Endodermal cell (in vitro differentiated cells): ENCODE measurements at regions not wholly inside any gene's neighbourhood (a gene's known extent, or its start where the extent isn't known, plus 50 kb on each side); places are given as distances from the start of the nearest gene placed in this dataset.

Experiments used
- DNase-seq: peaks from one replicate; pipeline ENCODE4 v3.0.0-alpha.2; 2017
- H3K27ac ChIP-seq: 2 replicates; pipeline ENCODE4 v1.5.1; 2013; ENCODE audit warnings: mild to moderate bottlenecking, low read depth, low read length, moderate library complexity
- H3K27me3 ChIP-seq: 2 replicates; pipeline ENCODE4 v1.6.1; 2013; ENCODE audit warnings: mild to moderate bottlenecking, low read length, moderate library complexity; ENCODE audit not compliant: insufficient read depth, control insufficient read depth, poor library complexity, severe bottlenecking
- H3K36me3 ChIP-seq: 2 replicates; pipeline ENCODE4 v1.7.0; 2013; ENCODE audit warnings: mild to moderate bottlenecking, low read length, moderate library complexity; ENCODE audit not compliant: control insufficient read depth, insufficient read depth
- H3K4me1 ChIP-seq: one replicate; pipeline ENCODE4 v1.7.0; 2013; ENCODE audit warnings: low read length; ENCODE audit not compliant: control insufficient read depth, insufficient read depth
- H3K4me3 ChIP-seq: 2 replicates; pipeline ENCODE4 v1.5.1; 2013; ENCODE audit warnings: mild to moderate bottlenecking, low read length, moderate library complexity
- H3K9ac ChIP-seq: 2 replicates; pipeline ENCODE4 v1.6.1; 2013; ENCODE audit warnings: mild to moderate bottlenecking, low read length, moderate library complexity; ENCODE audit not compliant: poor library complexity, severe bottlenecking; ENCODE audit errors: extremely low read depth
- H3K9me3 ChIP-seq: 2 replicates; pipeline ENCODE4 v1.6.1; 2013; ENCODE audit warnings: mild to moderate bottlenecking, low read length, moderate library complexity; ENCODE audit not compliant: control insufficient read depth
- H3K27ac Mint-ChIP-seq: 2 replicates; pipeline ENCODE4 v1.8.0; 2020; ENCODE audit warnings: mixed read lengths
- H3K27me3 Mint-ChIP-seq: 2 replicates; pipeline ENCODE4 v1.8.0; 2021; ENCODE audit warnings: mild to moderate bottlenecking, mixed read lengths; ENCODE audit not compliant: insufficient read depth
- H3K36me3 Mint-ChIP-seq: 2 replicates; pipeline ENCODE4 v1.8.0; 2020; ENCODE audit warnings: low read depth, mixed read lengths
- H3K4me1 Mint-ChIP-seq: 2 replicates; pipeline ENCODE4 v1.8.0; 2020; ENCODE audit warnings: mixed read lengths
- H3K4me3 Mint-ChIP-seq: 2 replicates; pipeline ENCODE4 v1.8.0; 2020; ENCODE audit warnings: mild to moderate bottlenecking, moderate library complexity, mixed read lengths
- H3K9me3 Mint-ChIP-seq: 2 replicates; pipeline ENCODE4 v1.8.0; 2020; ENCODE audit warnings: mild to moderate bottlenecking, mixed read lengths
- WGBS, 2 experiments: methylation state at CpG; one replicate each; pipeline versions ENCODE4 v1.1.5 to v1.1.7; 2013; ENCODE audit warnings: missing lambda C conversion rate in 2 of 2, mixed read lengths in 1 of 2; ENCODE audit not compliant: insufficient coverage in 1 of 2, insufficient read length in 1 of 2; 5-methylcytosine and 5-hydroxymethylcytosine counted together
- TF ChIP-seq, protein P1 (sequence below): fragments of 200-600 bp; sonication (generic); conservative IDR thresholded peaks from 2 replicates; pipeline ENCODE4 v1.5.0; 2021; ENCODE audit warnings: antibody characterized with exemption, mild to moderate bottlenecking

GRCh38 chr3:104514776-104515175, 851.9 kb upstream of the ALCAM start:
- WGBS, 2 experiments, result 93 to 100% methylated on average over 2 to 3 of the region's 3 CpGs
- Histone ChIP-seq H3K36me3 (no peaks in the 10 kb centered on the region), H3K4me1 (no peaks in the 10 kb centered on the region), H3K27me3 (no peaks in the 10 kb centered on the region), H3K27ac (no peak overlapping the region), H3K9ac (no peak overlapping the region), H3K4me3 (no peak overlapping the region), H3K9me3 (peaks cover 9% of the 10 kb centered on the region)
- no peak overlapping the region for H3K27ac Mint-ChIP-seq
- TF ChIP-seq, protein P1, sequence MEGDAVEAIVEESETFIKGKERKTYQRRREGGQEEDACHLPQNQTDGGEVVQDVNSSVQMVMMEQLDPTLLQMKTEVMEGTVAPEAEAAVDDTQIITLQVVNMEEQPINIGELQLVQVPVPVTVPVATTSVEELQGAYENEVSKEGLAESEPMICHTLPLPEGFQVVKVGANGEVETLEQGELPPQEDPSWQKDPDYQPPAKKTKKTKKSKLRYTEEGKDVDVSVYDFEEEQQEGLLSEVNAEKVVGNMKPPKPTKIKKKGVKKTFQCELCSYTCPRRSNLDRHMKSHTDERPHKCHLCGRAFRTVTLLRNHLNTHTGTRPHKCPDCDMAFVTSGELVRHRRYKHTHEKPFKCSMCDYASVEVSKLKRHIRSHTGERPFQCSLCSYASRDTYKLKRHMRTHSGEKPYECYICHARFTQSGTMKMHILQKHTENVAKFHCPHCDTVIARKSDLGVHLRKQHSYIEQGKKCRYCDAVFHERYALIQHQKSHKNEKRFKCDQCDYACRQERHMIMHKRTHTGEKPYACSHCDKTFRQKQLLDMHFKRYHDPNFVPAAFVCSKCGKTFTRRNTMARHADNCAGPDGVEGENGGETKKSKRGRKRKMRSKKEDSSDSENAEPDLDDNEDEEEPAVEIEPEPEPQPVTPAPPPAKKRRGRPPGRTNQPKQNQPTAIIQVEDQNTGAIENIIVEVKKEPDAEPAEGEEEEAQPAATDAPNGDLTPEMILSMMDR, result no peak
- peaks cover 22% of the 10 kb centered on the region for H3K4me1 Mint-ChIP-seq
- no peak overlapping the region for H3K4me3 Mint-ChIP-seq
- DNase-seq, result no peak
- no peaks in the 10 kb centered on the region for H3K27me3 Mint-ChIP-seq
- H3K36me3 Mint-ChIP-seq, result no peaks in the 10 kb centered on the region
- H3K9me3 Mint-ChIP-seq, result no peaks in the 10 kb centered on the region

DNA sequence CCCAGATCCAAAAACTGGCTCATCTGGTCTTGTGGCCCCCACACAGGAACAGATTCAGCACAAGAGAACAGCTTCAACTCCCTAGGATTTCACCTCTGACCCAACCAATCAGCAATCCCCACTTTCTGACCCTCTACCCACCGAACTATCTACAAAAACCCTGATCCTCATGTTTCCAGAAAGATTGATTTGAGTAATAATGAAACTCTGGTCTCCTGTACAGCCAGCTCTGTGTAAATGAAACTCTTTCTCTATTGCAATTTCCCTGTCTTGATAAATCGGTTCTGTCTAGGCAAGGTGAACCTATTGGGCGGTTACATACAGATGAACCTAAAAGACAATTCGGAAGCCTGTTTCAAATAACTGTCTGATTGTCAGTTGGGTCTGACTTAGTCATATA, 847.6 kb upstream of the ALCAM start:
- Histone ChIP-seq H3K9ac (no peak overlapping the region), H3K27ac (no peak overlapping the region), H3K36me3 (no peaks in the 10 kb centered on the region), H3K27me3 (no peaks in the 10 kb centered on the region), H3K9me3 (no peaks in the 10 kb centered on the region), H3K4me1 (no peaks in the 10 kb centered on the region), H3K4me3 (no peak overlapping the region)
- Mint-ChIP-seq H3K27ac (peak overlapping the region; percentile 57), H3K9me3 (peaks cover 6% of the 10 kb centered on the region), H3K4me1 (peaks cover 17% of the 10 kb centered on the region), H3K36me3 (peaks cover 3% of the 10 kb centered on the region), H3K27me3 (no peaks in the 10 kb centered on the region), H3K4me3 (no peak overlapping the region)
- 81 to 94% methylated on average over 3 to 4 of the region's 4 CpGs for WGBS, 2 experiments
- DNase-seq, result no peak
- TF ChIP-seq, protein P1, result no peak

- Mint-ChIP-seq H3K36me3 (peaks cover 3% of the 10 kb centered on the region), H3K9me3 (peaks cover 6% of the 10 kb centered on the region), H3K4me3 (peak overlapping the region; percentile 4), H3K27me3 (no peaks in the 10 kb centered on the region), H3K4me1 (peaks cover 13% of the 10 kb centered on the region), H3K27ac (peak overlapping the region; percentile 64)
- DNase-seq, result peak; percentile 52
- H3K27ac ChIP-seq, result no peak overlapping the region
- H3K27me3 ChIP-seq, result no peaks in the 10 kb centered on the region
- H3K4me1 ChIP-seq, result no peaks in the 10 kb centered on the region
- H3K9me3 ChIP-seq, result no peaks in the 10 kb centered on the region
- H3K9ac ChIP-seq, result no peak overlapping the region
- no peak overlapping the region for H3K4me3 ChIP-seq
- no peaks in the 10 kb centered on the region for H3K36me3 ChIP-seq
- 39 to 60% methylated on average over 1 to 4 of the region's 4 CpGs for WGBS, 2 experiments
- TF ChIP-seq, protein P1, result no peak
Observed at GRCh38 chr3:104519468-104520227, 847.1 kb upstream of the ALCAM start.
